NCI-H345 treated with DMSO at 0.1 percent for 48 hours (cell line): ENCODE measurements at regions not wholly inside any gene's neighbourhood (a gene's known extent, or its start where the extent isn't known, plus 50 kb on each side); places are given as distances from the start of the nearest gene placed in this dataset.
A peak's percentile ranks its signal among the peaks of the same experiment; 100 is the strongest.

Experiments used
- DNase-seq: peaks from one replicate; lab custom pipeline; 2025; ENCODE audit not compliant: unreplicated experiment; lab: John Stamatoyannopoulos, UW

DNA sequence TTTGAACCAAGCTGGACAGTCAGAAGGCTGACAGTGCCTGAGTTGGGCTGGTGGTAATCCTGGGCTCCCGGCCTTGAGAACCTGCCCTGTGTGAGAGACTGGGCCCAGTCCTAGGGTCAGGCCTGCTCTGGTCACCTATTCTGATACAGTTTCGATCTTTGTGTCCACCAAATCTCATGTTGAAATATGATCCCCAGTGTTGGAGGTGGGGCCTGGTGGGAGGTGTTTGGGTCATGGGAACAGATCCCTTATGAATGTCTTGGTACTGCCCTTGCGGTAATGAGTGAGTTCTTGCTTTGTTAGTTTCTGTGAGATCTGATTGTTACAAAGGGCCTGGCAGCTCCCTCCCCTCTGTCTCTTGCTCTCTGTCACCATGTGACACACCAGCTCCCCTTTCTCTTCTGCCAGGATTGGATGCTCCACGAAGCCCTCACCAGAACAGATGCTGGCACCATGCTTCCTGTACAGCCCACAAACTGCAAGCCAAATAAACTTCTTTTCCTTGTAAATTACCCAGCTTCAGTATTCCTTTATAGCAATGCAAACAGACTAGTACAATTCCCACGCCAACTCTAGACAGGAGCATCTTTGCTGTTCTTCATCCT is 111.8 kb upstream of the ZNF438 start:
- no peak for DNase-seq

DNA sequence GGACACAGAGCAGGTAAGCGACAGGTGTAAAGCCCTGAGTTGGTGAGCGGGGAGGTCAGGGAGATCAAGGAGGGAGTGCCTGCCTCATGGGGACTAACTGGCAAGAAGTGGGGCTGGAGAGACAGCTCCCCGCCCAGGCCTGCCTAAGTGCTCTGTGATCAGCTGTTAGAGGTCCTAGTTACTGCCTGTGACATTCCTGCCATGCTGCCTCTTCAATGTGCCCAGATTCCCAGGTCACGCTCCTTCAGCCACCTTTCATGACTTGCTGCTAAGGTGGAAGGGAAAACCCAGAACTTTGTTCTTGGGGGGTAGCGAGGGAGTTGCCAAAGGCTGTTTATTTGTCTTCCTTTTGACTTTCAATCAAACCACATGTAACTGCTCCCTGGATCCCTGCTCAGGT is 114.3 kb upstream of the ZNF438 start:
- no peak for DNase-seq

DNA sequence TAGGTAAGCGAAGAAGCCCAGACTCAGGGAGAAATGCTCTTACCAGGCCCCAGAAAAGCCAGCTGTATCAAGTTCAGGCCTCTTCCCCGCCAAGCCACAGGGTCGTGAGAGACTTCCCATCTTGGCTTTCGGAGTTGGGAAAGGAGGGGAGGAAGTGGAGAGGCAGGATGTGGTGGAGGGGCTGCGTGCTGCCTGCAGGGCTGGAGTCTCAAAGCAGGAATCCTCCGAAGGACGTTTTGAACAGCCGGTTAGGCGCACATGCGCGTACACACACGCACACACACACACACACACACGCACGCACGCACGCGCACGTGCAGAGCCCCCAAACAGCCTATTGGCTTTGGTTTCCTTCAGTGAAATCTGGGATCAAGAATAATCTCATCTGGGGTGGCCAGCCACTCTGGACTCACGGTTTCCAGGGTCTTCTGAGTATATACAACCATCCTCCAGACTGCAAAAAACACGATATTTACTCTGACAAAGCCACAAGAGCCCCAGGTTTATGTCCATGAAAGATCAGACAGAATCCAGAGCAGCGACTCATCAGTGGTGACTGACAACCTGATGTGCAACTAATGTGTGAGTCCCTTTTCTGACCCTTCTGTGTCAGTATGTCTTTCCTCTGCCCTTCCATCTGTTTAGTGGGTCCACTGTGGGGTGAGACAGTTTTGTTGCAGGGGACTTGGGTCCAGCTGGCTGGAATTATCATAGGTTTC is 115.0 kb upstream of the ZNF438 start:
- no peak for DNase-seq

GRCh38 chr10:31147210-31147608 is 115.5 kb upstream of the ZNF438 start:
- no peak for DNase-seq

DNA sequence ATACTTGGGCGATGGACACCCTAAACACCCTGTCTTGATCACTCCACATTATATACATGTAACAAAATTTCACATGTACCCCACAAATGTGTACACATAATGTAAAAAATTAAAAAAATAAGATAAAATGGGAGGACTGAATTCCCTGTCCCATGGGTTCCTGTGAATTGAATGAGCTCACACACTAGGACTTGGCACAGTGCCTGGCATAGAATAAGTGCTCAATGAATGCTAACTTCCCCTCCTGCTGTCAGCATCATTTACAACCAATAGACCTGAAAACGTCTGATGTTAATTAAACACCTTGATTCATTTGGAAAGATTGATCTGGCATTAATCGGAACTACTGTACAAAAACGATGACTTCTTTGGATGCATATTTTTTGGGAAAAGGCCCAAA is 117.3 kb upstream of the ZNF438 start:
- DNase-seq = peak; percentile 61

DNA sequence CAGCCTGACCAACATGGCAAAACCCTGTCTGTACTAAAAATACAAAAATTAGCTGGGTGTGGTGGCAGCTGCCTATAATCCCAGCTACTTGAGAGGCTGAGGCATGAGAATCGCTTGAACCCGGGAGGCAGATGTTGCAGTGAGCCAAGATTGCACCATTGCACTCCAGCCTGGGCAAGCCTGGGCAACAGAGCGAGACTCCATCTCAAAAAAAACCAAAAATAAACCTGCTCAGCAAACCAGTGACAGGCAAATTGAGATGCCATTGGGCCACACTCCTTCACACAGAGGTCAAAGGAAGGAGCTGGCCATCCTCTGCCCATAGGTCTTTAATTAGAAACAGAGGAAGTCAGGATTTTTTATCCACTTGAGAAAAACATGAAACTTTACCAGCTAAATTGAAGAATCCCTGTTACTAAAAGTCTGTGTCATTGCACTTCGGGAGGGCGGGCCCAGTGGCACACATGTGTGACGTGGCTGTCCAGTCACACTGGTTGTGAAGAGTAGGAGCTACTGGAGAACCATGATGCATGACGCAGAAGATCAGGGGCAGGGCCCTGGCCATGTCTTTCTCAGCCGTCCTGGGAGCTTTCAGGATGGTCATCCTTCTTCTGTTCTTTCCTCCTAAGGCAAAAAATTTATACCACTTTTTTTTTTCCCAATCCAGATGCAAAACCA is 118.3 kb upstream of the ZNF438 start:
- peak; percentile 0 for DNase-seq

DNA sequence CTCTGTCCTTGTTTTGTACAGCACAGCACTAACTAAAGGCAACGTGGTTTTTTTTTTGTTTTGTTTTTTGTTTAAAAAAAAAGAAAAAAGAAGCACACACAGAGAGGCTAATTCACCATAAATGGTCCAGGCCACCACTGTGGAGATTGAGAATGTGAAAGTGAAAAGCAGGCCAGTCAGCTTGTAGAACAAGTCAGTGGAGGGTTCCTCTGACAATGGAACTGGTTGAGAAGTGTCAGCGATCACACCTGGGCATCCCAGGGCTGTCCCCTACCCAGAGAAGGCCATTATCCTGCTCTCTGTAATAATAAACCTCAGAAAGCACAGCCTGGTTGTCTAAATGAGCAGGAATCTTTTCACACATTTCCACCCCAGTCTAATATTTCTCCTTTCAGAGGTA is 119.6 kb upstream of the ZNF438 start:
- DNase-seq = no peak

DNA sequence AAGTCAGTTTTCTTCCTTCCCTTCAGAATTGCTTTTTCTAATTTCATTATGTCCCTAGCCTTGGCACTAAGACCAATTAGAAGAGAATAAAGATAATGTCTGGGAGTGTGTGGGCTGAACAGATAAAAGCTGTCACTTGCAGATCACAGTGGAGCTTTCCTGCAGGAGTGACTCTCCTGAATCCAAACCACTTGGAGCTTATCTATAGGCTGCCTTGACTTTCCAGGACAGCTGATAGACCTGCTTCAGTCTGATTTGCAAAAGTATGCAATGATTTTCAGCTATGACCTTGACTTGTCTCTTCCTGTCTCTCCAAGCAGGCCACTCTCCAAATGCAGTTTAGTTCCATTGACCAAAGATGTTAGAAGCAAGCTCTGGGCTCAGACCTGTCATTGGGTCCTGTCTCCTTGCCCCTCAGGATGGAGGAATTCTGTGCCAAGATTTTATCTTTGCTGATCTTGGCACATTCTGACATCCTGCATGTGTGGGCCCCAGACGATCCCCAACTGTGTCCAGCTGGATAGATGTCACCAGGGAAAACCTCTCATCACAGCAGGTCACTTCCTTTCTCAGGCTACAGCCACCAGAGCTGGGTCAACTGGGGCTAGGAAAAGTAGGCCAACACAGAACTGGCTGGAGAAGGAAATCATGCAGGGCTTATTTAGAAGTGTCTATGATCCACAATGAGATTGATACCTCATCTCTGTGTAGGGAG is 120.9 kb upstream of the ZNF438 start:
- no peak for DNase-seq

- no peak for DNase-seq
These were observed 121.5 kb upstream of the ZNF438 start for GRCh38 chr10:31153161-31153560.

- no peak for DNase-seq
These were observed 122.0 kb upstream of the ZNF438 start for GRCh38 chr10:31153692-31154091.

GRCh38 chr10:31154996-31155395 is 123.3 kb upstream of the ZNF438 start:
- no peak for DNase-seq

- peak; percentile 11 for DNase-seq
These were observed 125.7 kb upstream of the ZNF438 start for GRCh38 chr10:31157123-31158010.

GRCh38 chr10:31158011-31158658 is 126.5 kb upstream of the ZNF438 start:
- DNase-seq = no peak

- DNase-seq = no peak
These were observed 134.9 kb upstream of the ZNF438 start for GRCh38 chr10:31166606-31167005.

DNA sequence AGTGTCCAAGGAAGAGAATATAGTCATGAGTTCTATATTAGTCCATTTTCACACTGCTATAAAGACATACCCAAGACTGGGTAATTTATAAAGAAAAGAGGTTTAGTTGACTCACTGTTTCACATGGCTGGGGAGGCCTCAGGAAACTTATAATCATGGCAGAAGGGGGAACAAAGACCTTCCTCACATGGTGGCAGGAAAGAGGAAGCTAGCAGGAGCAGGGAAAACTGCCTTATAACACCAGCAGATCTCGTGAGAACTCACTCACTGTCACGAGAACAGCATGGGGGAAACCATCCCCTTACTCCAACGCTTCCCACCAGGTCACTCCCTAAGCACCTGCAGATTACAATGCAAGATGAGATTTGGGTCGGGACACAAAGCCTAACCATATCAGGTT is 139.0 kb upstream of the ZNF438 start:
- DNase-seq = no peak

DNA sequence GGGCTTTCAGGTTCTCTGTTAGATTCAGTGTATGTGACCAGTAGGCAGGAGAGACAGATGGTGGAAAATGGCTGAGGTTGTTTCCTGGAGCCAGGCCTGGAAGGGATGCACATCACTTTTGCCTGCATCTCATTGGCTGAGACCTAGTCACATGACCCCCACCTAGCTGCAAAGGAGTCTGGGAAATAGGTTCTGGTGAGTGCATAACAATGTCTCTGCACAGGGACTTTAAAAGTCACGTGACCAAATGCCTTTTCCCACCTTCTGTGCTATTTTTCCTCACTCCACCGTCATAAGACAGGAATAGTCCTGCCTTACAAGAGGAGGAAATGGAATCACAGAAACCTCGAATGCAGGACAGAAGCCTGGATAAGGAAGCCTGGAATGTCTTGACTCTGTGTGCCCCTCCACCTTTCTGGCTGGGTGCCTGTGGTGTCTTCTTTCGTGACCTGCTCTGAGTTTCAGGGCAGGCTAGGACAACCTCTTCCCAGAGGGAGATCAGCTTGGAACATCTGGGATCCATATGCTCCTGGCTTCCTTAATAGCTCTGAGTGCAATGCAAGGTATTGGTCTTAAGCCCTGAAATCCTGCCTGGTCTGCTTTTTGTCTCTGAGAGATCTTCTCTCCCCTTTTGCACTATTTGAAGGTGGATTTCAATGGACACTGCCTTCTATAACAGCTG is 139.9 kb upstream of the ZNF438 start:
- DNase-seq = no peak

DNA sequence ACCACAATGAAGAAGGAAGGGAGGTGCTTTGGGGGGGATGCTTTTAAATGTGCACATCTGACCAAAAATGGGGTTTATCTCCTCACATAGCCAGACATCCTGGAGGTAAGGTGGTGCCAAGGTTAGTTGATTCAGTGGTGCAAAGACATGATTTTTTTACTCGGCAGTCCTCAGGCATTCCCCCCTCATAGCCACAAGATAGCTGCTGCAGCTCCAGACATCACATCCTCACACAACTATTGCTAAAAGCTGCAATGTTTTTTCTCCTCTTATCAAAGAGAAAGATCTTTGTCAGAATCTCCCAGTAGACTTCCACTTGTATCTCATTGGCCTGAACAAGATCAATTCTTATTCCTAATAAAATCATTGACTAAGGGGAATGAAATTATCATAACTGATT is 141.3 kb upstream of the ZNF438 start:
- no peak for DNase-seq

GRCh38 chr10:31173752-31174151 is 142.1 kb upstream of the ZNF438 start:
- DNase-seq = no peak

DNA sequence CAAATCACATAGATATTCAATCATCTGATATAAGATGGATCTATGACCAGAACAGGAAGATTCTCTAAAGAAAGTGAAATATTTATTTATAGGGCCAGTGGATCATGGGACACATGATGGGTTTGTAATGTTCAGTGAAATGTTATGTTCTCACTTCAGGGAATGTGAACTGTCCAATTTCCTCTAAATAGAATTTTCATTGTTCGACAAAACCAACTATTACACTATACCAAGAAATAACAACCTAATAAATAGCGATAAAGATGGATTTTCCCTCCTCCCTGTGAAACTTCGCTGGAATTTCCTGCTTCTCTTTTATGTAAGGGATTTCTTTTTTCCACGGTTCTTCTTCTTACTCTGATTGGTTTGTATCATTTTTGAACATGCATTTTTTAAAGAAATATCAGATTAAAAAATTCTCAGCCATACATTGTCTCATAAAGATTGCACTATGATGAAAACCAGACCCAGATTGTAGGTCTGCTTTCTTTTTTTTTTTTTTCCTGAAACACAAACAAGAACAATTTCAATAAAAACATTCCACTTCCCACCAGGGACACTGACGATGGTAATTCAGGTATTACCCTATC is 139.8 kb upstream of the ZEB1 start:
- DNase-seq = no peak
